Esophagus (tissue), 2 donors: ENCODE measurements at regions not wholly inside any gene's neighbourhood (a gene's known extent, or its start where the extent isn't known, plus 50 kb on each side); places are given as distances from the start of the nearest gene placed in this dataset.

Experiments used
- H3K27ac ChIP-seq, 2 donors: one replicate each; pipeline ENCODE4 v1.5.1; 2013; ENCODE audit warnings: low read depth in 2 of 2, mild to moderate bottlenecking in 2 of 2, inconsistent platforms in 1 of 2, low read length in 1 of 2, moderate library complexity in 1 of 2
- H3K27me3 ChIP-seq, 2 donors: one replicate each; pipeline ENCODE4 v1.6.1; 2013; ENCODE audit warnings: low read length in 2 of 2, control low read depth in 1 of 2, mild to moderate bottlenecking in 1 of 2; ENCODE audit not compliant: insufficient read depth in 2 of 2, control insufficient read depth in 1 of 2
- H3K36me3 ChIP-seq, 2 donors: one replicate each; pipeline ENCODE4 v1.6.1; 2013; ENCODE audit warnings: low read length in 1 of 2; ENCODE audit not compliant: control insufficient read depth in 2 of 2, insufficient read depth in 2 of 2
- H3K4me1 ChIP-seq, 2 donors: one replicate each; pipeline ENCODE4 v1.6.1; 2013; ENCODE audit warnings: low read length in 1 of 2; ENCODE audit not compliant: control insufficient read depth in 2 of 2, insufficient read depth in 2 of 2
- H3K4me3 ChIP-seq, 2 donors: one replicate each; pipeline ENCODE4 v1.5.1; 2013; ENCODE audit warnings: low read length in 2 of 2, mild to moderate bottlenecking in 2 of 2, low read depth in 1 of 2, moderate library complexity in 1 of 2
- H3K9me3 ChIP-seq, 2 donors: one replicate each; pipeline ENCODE4 v1.6.1; 2013; ENCODE audit warnings: mild to moderate bottlenecking in 2 of 2, low read depth in 1 of 2, low read length in 1 of 2, moderate library complexity in 1 of 2; ENCODE audit not compliant: control insufficient read depth in 2 of 2, insufficient read depth in 1 of 2
- WGBS, 2 donors: extraction: QIAGEN DNeasy Blood & Tissue Kit; methylation state at CpG; one replicate each; pipeline ENCODE4 v1.1.7; 2013; 5-methylcytosine and 5-hydroxymethylcytosine counted together
- donor health status: healthy with polysubstance abuse.
- donor health status: Bipolar disorder and iron deficiency.

DNA sequence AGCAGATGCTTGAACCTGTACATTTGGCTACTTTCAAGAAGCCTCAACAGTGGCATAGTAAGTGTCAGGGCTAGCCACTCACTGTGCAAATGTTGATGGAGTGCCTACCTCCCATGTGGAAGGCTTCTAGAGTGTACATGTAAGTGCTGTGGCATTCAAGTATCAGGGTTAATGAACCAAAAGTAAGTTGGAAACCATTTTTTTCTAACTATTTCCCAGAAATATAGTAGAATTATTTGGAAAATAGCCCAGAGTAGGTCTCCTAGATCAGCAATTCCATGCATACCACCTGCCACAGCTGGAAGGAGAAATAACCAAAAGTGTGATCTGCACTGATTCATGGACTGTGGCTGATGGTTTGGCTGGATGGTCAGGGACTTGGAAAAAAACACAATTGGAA, 53.3 kb downstream of the FOXD1 start:
- H3K4me3 ChIP-seq = no peak overlapping the region
- no peak overlapping the region for H3K27ac ChIP-seq
- H3K9me3 ChIP-seq = peaks cover 0 to 2% of the 10 kb centered on the region in 2 donors
- H3K4me1 ChIP-seq = no peaks in the 10 kb centered on the region
- H3K27me3 ChIP-seq = no peaks in the 10 kb centered on the region
- no peaks in the 10 kb centered on the region for H3K36me3 ChIP-seq

DNA sequence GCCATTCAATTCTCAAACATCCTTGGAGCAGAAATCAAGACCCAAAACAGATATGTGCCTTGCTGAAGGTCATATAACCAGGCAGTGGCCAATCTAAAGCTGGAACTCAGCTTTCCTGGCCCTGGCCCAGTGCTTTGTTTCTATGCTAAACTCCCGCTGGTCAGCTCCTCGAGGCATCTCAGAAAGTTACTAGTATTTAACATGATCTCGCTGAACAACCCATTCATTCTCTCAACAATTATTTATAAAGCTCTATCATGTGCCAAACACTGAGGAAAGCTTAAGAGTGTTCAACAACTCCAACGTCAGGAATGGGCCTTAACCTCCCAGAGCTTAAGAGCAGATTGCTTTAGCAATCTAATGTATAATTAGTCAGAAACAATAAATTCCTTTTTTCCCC, 54.0 kb downstream of the FOXD1 start:
- H3K4me1 ChIP-seq = no peaks in the 10 kb centered on the region
- H3K27ac ChIP-seq = no peak overlapping the region
- H3K27me3 ChIP-seq = no peaks in the 10 kb centered on the region
- H3K4me3 ChIP-seq = no peak overlapping the region
- H3K9me3 ChIP-seq = peaks cover 0 to 2% of the 10 kb centered on the region in 2 donors
- 76 to 77% methylated on average over 4 of the region's 4 CpGs for WGBS, 2 donors
- no peaks in the 10 kb centered on the region for H3K36me3 ChIP-seq

DNA sequence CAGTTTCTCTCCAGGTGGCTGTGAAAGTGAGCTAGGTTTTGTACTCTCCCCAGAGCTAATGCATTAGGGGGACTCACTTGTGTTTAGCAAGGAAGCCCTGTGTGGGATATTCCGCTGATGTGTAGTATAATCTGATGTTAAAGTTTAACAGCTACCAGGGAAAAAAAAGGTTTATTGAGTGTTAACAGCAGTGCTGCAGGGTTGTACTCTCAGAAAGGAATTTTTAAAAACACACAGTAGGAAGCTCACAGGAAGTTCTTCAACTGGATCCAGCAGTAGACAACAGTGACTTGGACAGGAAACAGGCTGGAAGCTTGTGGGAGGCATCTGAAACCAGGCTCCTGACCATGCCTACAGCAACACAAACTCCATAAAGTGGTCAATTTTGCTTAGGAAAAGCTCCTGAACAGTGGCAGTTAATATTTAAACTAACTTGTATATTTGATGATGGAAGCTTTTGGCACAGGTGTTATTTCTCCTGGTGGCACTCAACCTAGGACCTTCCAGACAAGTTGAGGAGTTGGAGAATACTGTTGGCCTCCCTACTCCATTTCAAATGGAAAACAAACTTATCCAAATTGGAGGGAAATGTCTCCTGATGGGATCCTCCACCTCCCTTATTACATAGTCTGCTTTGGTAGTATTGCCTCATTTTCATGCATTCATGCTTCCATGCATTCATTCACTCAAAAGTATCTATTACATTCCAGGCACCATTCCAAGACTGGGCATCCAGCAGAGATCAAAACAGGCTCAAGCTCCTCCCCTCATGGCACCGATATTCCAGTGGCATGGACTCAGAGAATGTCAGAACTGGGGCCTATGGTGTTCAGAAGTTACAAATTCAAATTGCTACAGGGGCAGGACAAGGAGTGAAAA, 54.7 kb downstream of the FOXD1 start:
- Histone ChIP-seq H3K36me3 (no peaks in the 10 kb centered on the region), H3K4me1 (no peaks in the 10 kb centered on the region), H3K27me3 (no peaks in the 10 kb centered on the region), H3K4me3 (no peak overlapping the region), H3K27ac (no peak overlapping the region), H3K9me3 (peaks cover 0 to 2% of the 10 kb centered on the region in 2 donors)
- 68 to 79% methylated on average over 2 of the region's 2 CpGs for WGBS, 2 donors

DNA sequence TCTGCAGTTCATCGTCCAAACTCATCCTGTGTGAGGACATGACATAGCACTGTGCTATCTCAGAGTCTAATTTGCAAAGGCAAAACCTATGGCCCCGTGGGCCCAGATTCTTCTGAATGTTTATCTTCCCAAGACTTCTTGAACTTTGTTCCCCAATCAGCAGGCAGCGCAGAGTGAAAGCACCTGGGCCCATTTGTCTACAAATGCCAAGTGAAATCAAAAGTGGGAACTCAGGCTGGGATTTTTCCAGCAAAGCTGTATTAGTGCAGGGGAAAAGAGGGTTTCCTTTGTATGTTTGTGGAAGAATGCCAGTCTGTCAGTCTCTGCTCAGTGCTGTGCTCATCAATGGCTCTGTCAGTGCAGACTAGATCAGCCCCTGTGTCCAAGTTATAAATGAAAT, 55.8 kb downstream of the FOXD1 start:
- H3K36me3 ChIP-seq = no peaks in the 10 kb centered on the region
- peaks cover 0 to 2% of the 10 kb centered on the region in 2 donors for H3K9me3 ChIP-seq
- 49 to 64% methylated on average over 3 of the region's 3 CpGs for WGBS, 2 donors
- H3K27ac ChIP-seq = no peak overlapping the region
- H3K4me1 ChIP-seq = no peaks in the 10 kb centered on the region
- H3K27me3 ChIP-seq = no peaks in the 10 kb centered on the region
- H3K4me3 ChIP-seq = no peak overlapping the region

DNA sequence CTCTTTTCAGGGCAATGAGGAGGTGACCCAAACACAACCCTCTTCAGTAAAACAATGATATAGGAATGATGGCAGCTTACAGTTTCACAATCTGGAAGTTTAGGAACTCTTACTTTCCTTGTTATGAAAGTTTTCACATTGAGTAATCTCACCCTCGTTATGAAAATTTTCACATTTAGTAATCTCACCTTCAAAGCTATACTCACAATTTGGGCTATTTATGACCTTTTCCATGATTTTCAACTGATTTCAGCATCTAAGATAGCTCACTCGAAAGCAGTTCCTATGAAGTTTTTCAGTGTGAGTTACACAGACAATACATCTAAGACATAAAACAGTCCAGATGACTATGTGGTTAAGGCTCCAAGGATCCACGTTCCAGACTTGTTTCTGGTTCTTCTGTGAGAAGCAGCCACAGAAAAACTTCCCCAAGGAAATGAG, 57.1 kb downstream of the FOXD1 start:
- Histone ChIP-seq H3K9me3 (no peaks in the 10 kb centered on the region), H3K27me3 (peaks cover 0 to 3% of the 10 kb centered on the region in 2 donors), H3K27ac (no peak overlapping the region), H3K4me1 (no peaks in the 10 kb centered on the region), H3K4me3 (no peak overlapping the region), H3K36me3 (no peaks in the 10 kb centered on the region)
- WGBS, 2 donors = 76 to 80% methylated on average over 3 of the region's 3 CpGs

DNA sequence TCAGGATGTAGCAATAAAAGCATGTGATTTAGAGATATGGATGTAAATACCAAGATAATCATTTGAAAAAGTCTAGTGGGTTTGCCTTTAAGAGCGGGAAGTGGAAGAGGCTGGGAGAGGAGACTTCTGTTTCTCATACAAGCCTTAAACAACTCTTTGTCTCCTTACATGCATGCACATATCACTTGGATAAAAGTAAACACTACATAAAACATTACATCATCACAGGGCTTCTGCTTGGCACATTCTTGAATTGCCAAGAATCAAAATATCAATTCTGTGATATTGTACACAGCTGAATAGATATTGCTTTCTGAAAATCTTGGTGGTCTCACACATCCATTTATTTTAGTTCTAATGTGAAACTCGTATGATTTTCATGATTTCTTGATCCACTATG, 57.6 kb downstream of the FOXD1 start:
- Histone ChIP-seq H3K27me3 (peaks cover 0 to 3% of the 10 kb centered on the region in 2 donors), H3K4me3 (no peak overlapping the region), H3K27ac (no peak overlapping the region), H3K36me3 (no peaks in the 10 kb centered on the region), H3K9me3 (no peaks in the 10 kb centered on the region), H3K4me1 (no peaks in the 10 kb centered on the region)
- 74 to 75% methylated on average over 2 of the region's 2 CpGs for WGBS, 2 donors

DNA sequence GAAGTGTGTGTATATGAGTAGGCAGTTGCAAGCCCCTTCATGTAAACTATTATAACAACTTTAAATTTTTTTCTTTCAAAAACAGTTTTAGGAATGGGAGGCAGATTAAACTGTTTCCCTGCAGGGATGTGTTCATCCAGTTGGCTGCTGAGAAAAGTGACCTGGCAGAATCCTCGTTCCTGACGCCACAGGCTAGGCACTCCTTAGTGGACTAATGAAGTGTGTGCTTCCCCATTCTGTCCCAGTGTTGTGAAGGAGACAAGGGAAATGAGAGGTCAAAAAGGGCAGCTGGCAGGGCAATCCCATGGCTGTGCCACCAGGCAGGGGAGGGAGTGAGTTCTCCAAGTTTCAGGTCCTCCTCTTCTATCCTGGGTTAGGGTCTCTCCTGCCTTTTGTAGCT, 59.8 kb downstream of the FOXD1 start:
- Histone ChIP-seq H3K4me3 (no peak overlapping the region), H3K36me3 (no peaks in the 10 kb centered on the region), H3K4me1 (no peaks in the 10 kb centered on the region), H3K9me3 (no peaks in the 10 kb centered on the region), H3K27me3 (peaks cover 0 to 3% of the 10 kb centered on the region in 2 donors), H3K27ac (no peak overlapping the region)
- 49 to 71% methylated on average over 2 of the region's 2 CpGs for WGBS, 2 donors

DNA sequence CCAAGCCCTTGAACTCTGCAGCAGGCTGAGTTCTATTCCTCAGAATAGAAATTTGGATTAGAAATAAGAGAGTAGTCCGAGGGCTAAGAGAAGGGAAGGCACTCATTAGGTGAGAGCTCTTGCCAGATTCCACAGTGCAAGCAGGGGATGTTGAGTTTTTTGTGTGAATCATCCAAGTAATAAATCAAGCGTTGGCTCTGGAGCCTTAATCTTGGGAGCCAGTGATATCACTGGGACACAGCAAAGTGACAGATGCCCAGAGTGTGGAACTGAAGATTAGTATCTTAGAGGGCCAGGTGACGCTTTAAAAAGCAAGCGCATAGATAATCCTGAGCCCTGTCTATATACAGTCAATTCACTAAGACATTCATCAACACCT, 60.3 kb downstream of the FOXD1 start:
- H3K4me3 ChIP-seq = no peak overlapping the region
- no peak overlapping the region for H3K27ac ChIP-seq
- 66 to 80% methylated on average over 4 of the region's 4 CpGs for WGBS, 2 donors
- no peaks in the 10 kb centered on the region for H3K36me3 ChIP-seq
- no peaks in the 10 kb centered on the region for H3K9me3 ChIP-seq
- peaks cover 1 to 4% of the 10 kb centered on the region in 2 donors for H3K27me3 ChIP-seq
- H3K4me1 ChIP-seq = no peaks in the 10 kb centered on the region

DNA sequence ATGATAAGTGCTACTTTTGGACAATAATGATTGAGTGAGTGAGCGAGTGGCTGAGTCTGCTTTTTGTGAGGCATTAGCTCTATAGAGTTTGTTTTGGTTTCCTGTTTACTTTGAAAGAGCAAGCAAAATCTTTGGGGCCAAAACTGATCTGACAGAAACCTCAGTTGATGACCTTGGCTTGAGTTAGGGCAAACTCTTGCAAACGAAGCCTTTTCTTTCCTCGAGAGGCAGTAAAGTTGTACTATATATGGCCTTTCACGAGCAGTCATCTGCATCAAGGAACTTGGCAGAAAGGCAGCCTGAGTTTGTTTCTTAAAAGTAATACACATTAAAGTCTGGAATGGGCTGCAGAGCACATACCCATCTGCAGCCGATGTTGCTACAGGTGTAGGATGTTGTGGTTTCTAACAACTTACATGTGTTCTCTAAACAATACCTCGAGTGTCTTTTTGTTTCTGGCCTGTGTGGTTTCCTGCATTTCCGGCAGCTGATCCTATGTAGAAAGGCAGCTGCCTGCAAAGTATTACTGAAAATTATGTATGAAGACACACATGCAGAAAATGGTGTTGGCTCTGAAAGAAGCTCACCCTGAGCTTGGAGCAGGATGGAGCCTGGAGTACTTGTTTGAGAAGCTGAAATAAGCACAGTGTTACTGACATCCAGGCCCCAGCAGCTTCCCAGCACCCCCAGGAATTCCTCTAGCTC, 60.8 kb downstream of the FOXD1 start:
- H3K27ac ChIP-seq = no peak overlapping the region
- H3K4me1 ChIP-seq = no peaks in the 10 kb centered on the region
- no peaks in the 10 kb centered on the region for H3K36me3 ChIP-seq
- WGBS, 2 donors = 28 to 33% methylated on average over 7 of the region's 7 CpGs
- peaks cover 0 to under 1% of the 10 kb centered on the region in 2 donors for H3K9me3 ChIP-seq
- no peak overlapping the region for H3K4me3 ChIP-seq
- peaks cover 3 to 6% of the 10 kb centered on the region in 2 donors for H3K27me3 ChIP-seq
